ENCODE measurements at regions not wholly inside any gene's neighbourhood (a gene's known extent, or its start where the extent isn't known, plus 50 kb on each side); places are given as distances from the start of the nearest gene placed in this dataset.

DNA sequence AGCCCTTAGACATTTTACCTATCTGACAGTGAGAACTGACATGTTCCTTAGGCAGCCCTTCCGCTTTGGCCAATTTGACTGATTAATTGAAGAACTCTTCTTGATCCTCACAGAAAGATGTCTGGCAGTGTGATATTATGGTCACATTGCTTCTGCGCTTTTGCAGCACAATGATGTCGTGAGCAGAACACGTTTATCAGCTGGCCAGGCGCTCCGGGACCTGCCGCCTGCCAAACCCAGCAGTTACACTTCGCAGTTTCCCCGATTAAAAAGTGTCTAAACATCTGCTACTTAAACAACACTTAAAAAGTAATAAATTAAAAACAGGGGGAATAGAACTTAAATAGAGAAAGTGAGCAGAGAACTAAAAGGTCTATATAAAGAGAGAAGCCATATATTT is 103.5 kb upstream of the ETS2 start:
- H3K4me1 Mint-ChIP-seq (ENCODE audit: low read depth, unreplicated experiment), result no peaks in the 10 kb centered on the region
- no peak for DNase-seq
- no peak overlapping the region for H3K27ac Mint-ChIP-seq (ENCODE audit: unreplicated experiment)
- BruUV-seq (replicated peaks), result no TSS peak
- H3K27me3 Mint-ChIP-seq (ENCODE audit: unreplicated experiment), result peaks cover 70% of the 10 kb centered on the region
- CTCF ChIA-PET, result no interaction called here
- no peaks in the 10 kb centered on the region for H3K9me3 Mint-ChIP-seq (ENCODE audit: low read depth, unreplicated experiment)
- intact Hi-C loops (cut with micrococcal nuclease; ENCODE audit: unreplicated experiment), result no loop called here
- no peak overlapping the region for H3K4me3 Mint-ChIP-seq (ENCODE audit: low read depth, unreplicated experiment)
- no peaks in the 10 kb centered on the region for H3K36me3 Mint-ChIP-seq (ENCODE audit: insufficient read depth, unreplicated experiment)
- TF ChIP-seq, protein P1, sequence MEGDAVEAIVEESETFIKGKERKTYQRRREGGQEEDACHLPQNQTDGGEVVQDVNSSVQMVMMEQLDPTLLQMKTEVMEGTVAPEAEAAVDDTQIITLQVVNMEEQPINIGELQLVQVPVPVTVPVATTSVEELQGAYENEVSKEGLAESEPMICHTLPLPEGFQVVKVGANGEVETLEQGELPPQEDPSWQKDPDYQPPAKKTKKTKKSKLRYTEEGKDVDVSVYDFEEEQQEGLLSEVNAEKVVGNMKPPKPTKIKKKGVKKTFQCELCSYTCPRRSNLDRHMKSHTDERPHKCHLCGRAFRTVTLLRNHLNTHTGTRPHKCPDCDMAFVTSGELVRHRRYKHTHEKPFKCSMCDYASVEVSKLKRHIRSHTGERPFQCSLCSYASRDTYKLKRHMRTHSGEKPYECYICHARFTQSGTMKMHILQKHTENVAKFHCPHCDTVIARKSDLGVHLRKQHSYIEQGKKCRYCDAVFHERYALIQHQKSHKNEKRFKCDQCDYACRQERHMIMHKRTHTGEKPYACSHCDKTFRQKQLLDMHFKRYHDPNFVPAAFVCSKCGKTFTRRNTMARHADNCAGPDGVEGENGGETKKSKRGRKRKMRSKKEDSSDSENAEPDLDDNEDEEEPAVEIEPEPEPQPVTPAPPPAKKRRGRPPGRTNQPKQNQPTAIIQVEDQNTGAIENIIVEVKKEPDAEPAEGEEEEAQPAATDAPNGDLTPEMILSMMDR (IDR thresholded peaks at IDR 0.05; ENCODE audit: unreplicated experiment), result no peak

DNA sequence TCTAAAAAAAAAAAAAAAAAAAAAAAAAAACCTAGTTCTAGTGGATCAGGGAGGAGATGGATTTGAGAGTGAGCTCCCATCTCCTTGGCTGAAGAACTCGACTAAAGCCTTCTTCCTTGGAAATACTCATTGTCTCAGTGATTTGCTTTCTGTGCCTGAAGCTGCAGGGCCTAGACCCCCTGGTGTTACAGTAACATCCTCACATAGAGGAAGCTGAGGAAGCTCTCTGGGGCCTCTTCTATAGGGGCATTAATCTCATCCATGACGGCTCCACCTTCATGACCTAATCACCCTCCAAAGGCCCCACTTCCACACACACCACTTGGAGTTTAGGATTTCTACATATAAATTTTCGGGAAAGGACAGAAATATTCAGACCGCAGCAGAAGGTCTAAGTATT is 95.9 kb upstream of the ETS2 start:
- DNase-seq, result no peak
- TF ChIP-seq, protein P1 (IDR thresholded peaks at IDR 0.05; ENCODE audit: unreplicated experiment), result no peak
- no TSS peak for BruUV-seq (replicated peaks)
- H3K9me3 Mint-ChIP-seq (ENCODE audit: low read depth, unreplicated experiment), result no peaks in the 10 kb centered on the region
- intact Hi-C loops (cut with micrococcal nuclease; ENCODE audit: unreplicated experiment), result loop anchor here (5.0 kb wide), 1 partner anchor 203 kb away; no protein-coding TSS in a partner anchor
- no peak overlapping the region for H3K4me3 Mint-ChIP-seq (ENCODE audit: low read depth, unreplicated experiment)
- H3K27me3 Mint-ChIP-seq (ENCODE audit: unreplicated experiment), result peaks cover 6% of the 10 kb centered on the region
- CTCF ChIA-PET, result interaction anchor here (0.7 kb wide), 1 partner anchor 233 kb away, joined by 4 read pairs; no protein-coding TSS in a partner anchor
- H3K27ac Mint-ChIP-seq (ENCODE audit: unreplicated experiment), result no peak overlapping the region
- no peaks in the 10 kb centered on the region for H3K36me3 Mint-ChIP-seq (ENCODE audit: insufficient read depth, unreplicated experiment)
- no peaks in the 10 kb centered on the region for H3K4me1 Mint-ChIP-seq (ENCODE audit: low read depth, unreplicated experiment)

GRCh38 chr21:38712071-38712470 is 93.7 kb upstream of the ETS2 start:
- Mint-ChIP-seq H3K36me3 (ENCODE audit: insufficient read depth, unreplicated experiment) (no peaks in the 10 kb centered on the region), H3K9me3 (ENCODE audit: low read depth, unreplicated experiment) (no peaks in the 10 kb centered on the region), H3K27ac (ENCODE audit: unreplicated experiment) (no peak overlapping the region), H3K4me3 (ENCODE audit: low read depth, unreplicated experiment) (no peak overlapping the region), H3K4me1 (ENCODE audit: low read depth, unreplicated experiment) (no peaks in the 10 kb centered on the region), H3K27me3 (ENCODE audit: unreplicated experiment) (no peaks in the 10 kb centered on the region)
- intact Hi-C loops (cut with micrococcal nuclease; ENCODE audit: unreplicated experiment), result loop anchor here (5.0 kb wide), 1 partner anchor 205 kb away; no protein-coding TSS in a partner anchor
- TF ChIP-seq, protein P1 (IDR thresholded peaks at IDR 0.05; ENCODE audit: unreplicated experiment), result no peak
- CTCF ChIA-PET, result interaction anchor here (1.2 kb wide), 1 partner anchor 207 kb away, joined by 3 read pairs; no protein-coding TSS in a partner anchor
- BruUV-seq (replicated peaks), result no TSS peak
- DNase-seq, result peak; percentile 11

DNA sequence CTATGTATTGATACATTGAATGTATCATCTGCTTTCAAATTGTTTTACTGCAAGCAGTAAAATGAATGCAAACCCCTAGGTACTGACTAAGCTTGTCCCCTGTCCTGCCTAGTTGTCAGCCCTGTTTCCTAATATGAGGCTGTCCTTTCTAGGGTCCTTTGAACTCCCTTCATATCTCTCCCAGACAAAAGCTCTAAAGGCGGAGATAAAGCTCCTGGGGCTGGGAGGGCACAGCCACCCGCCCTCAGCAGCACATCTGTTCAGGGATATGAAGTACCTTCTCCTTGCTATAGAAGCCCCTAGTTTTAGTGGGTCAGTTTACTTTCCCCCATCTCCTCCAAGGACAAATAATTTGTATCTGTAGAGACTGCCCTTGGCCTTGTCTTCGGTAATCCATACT is 93.1 kb upstream of the ETS2 start:
- CTCF ChIA-PET, result interaction anchor here (1.2 kb wide), 1 partner anchor 207 kb away, joined by 3 read pairs; no protein-coding TSS in a partner anchor
- Mint-ChIP-seq H3K4me1 (ENCODE audit: low read depth, unreplicated experiment) (no peaks in the 10 kb centered on the region), H3K4me3 (ENCODE audit: low read depth, unreplicated experiment) (no peak overlapping the region), H3K9me3 (ENCODE audit: low read depth, unreplicated experiment) (no peaks in the 10 kb centered on the region), H3K36me3 (ENCODE audit: insufficient read depth, unreplicated experiment) (no peaks in the 10 kb centered on the region), H3K27ac (ENCODE audit: unreplicated experiment) (no peak overlapping the region), H3K27me3 (ENCODE audit: unreplicated experiment) (no peaks in the 10 kb centered on the region)
- TF ChIP-seq, protein P1 (IDR thresholded peaks at IDR 0.05; ENCODE audit: unreplicated experiment), result no peak
- intact Hi-C loops (cut with micrococcal nuclease; ENCODE audit: unreplicated experiment), result loop anchor here (5.0 kb wide), 1 partner anchor 205 kb away; no protein-coding TSS in a partner anchor
- BruUV-seq (replicated peaks), result no TSS peak
- DNase-seq, result no peak

Measured in Calu3 (cell line).